NCI-H2196 (cell line): ENCODE measurements at regions not wholly inside any gene's neighbourhood (a gene's known extent, or its start where the extent isn't known, plus 50 kb on each side); places are given as distances from the start of the nearest gene placed in this dataset.
A peak's percentile ranks its signal among the peaks of the same experiment; 100 is the strongest.
"Not testable (repeated sequence)": the region's sequence is repeated elsewhere in the genome, so short reads cannot be mapped to it uniquely, and the experiment has no call there.

Experiments
- DNase-seq: peaks from one replicate; lab custom pipeline; 2025; ENCODE audit not compliant: unreplicated experiment; lab: John Stamatoyannopoulos, UW

- DNase-seq = no peak
Observed at GRCh38 chr15:98547741-98548138, 100.6 kb upstream of the IGF1R start.

GRCh38 chr15:98548139-98548971 lies 100.0 kb upstream of the IGF1R start:
- DNase-seq = peak; percentile 16

- DNase-seq = no peak
Observed at GRCh38 chr15:98549003-98549402, 99.3 kb upstream of the IGF1R start.

GRCh38 chr15:98549741-98550140 lies 98.6 kb upstream of the IGF1R start:
- no peak for DNase-seq

GRCh38 chr15:98550363-98550762 lies 98.0 kb upstream of the IGF1R start:
- not testable (repeated sequence) for DNase-seq

- DNase-seq = no peak
Observed at GRCh38 chr15:98551936-98552562, 96.3 kb upstream of the IGF1R start.

- no peak for DNase-seq
Observed at GRCh38 chr15:98554272-98555172, 93.8 kb upstream of the IGF1R start.

- no peak for DNase-seq
Observed at GRCh38 chr15:98555173-98555515, 93.2 kb upstream of the IGF1R start.

- DNase-seq = no peak
Observed at GRCh38 chr15:98556321-98556720, 92.0 kb upstream of the IGF1R start.

- DNase-seq = no peak
Observed at GRCh38 chr15:98560338-98560737, 88.0 kb upstream of the IGF1R start.

- DNase-seq = no peak
Observed at GRCh38 chr15:98561169-98561941, 87.0 kb upstream of the IGF1R start.

GRCh38 chr15:98562331-98562937 lies 85.9 kb upstream of the IGF1R start:
- DNase-seq = no peak

- no peak for DNase-seq
Observed at GRCh38 chr15:98565566-98565965, 82.8 kb upstream of the IGF1R start.

GRCh38 chr15:98567951-98568350 lies 80.4 kb upstream of the IGF1R start:
- DNase-seq = no peak

GRCh38 chr15:98568382-98569017 lies 79.8 kb upstream of the IGF1R start:
- no peak for DNase-seq

GRCh38 chr15:98570119-98570518 lies 78.2 kb upstream of the IGF1R start:
- DNase-seq = no peak

- DNase-seq = no peak
Observed at GRCh38 chr15:98580572-98580971, 67.8 kb upstream of the IGF1R start.

- no peak for DNase-seq
Observed at GRCh38 chr15:98581715-98582114, 66.6 kb upstream of the IGF1R start.

- no peak for DNase-seq
Observed at GRCh38 chr15:98582900-98583554, 65.3 kb upstream of the IGF1R start.
